Umbilical cord (tissue), 1 donor: ENCODE measurements at regions not wholly inside any gene's neighbourhood (a gene's known extent, or its start where the extent isn't known, plus 50 kb on each side); places are given as distances from the start of the nearest gene placed in this dataset.
"Not testable (repeated sequence)": the region's sequence is repeated elsewhere in the genome, so short reads cannot be mapped to it uniquely, and the experiment has no call there.

Experiments used
- DNase-seq: peaks from one replicate; pipeline ENCODE4 v3.0.0-alpha.2; 2015; ENCODE audit warnings: low spot score

DNA sequence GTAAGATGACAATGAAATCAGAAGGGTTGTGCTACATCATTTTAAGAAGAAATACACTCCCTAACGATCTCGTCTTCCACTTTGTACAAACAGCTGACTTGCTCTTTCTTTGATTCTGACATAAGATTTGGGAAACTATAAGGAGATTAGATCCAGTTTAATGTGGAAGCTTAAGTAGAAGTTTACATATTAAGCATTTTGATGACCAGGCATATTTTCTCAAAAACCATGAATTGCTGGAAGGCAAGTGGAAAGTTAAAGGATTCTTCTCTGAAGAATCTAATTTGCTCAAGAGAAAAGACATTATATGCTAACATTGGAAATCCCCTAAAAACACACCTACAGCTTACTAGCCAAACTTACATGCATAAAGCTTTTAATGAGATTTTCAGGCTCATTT, 531.9 kb upstream of the PTPRD start:
- no peak for DNase-seq

DNA sequence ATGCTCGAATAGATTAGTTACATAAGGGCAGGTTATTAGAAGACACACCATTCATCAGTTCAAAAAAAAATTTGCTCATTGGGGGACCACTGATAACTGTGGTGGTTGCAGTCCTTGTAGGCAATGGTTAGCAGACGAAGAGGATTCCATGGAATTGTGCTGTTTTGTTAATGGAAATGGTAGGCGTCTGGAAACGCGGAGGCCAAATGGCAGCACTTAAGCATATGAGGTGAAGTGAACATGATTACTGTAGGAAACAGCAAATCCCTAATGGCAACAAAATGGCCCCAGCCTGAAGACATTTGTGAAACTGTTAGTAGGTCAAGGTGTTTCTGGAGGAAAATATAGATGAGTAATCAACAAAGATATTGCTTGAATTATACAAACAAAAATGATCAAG, 535.4 kb upstream of the PTPRD start:
- DNase-seq = no peak

DNA sequence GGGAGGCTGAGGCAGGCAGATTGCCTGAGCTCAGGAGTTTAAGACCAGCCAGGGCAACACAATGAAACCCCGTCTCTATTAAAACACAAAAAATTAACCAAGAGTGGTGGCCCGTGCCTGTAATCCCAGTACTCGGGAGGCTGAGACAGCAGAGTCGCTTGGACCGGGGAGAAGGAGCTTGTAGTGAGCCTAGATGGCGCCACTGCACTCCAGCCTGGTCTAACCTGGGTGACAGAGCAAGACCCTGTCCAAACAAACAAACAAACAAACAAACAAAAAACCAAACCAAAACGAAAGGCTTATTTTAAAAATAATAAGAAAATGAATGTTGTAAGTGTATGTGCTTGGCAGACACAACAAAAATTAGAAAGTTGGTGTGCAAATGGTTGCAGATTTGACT, 536.3 kb upstream of the PTPRD start:
- DNase-seq = no peak

DNA sequence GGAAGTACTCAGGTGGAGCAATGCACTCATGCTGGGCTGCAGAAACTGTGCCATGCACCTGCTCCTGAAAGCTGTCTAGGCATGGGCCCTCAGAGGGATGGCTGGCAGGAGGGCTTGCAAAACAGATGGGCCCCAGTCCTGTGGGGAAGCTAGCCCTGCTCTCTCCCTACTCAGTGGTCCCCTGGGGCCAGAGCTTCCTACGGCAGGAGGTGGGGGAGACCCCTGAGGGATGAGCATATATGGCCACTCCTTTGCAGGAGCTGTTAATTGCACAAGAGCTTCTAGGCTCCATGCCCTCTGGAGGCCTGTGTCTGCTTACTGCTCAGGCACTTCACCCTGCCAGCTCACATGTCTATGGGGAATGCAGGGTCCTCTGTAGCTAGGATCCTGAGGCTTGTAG, 545.3 kb upstream of the PTPRD start:
- DNase-seq = no peak

DNA sequence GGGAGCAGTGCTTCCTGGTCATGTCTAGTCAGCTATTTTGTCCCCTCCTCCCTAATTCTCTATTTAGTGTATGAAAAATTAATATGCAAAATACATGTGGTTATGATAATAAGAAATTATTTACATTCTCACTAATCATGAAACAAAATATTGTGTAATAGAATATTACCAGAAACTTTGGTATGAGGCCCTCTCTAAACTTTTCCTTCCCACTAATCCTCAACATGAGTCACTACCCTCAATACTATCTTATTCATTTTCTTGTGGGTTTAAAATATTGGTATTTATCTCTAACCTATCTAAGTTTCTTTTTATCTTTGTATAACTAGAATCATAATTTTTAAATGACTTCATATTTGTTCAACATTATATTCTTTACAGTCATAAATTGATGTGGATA, 545.9 kb upstream of the PTPRD start:
- peak; percentile 21 for DNase-seq

DNA sequence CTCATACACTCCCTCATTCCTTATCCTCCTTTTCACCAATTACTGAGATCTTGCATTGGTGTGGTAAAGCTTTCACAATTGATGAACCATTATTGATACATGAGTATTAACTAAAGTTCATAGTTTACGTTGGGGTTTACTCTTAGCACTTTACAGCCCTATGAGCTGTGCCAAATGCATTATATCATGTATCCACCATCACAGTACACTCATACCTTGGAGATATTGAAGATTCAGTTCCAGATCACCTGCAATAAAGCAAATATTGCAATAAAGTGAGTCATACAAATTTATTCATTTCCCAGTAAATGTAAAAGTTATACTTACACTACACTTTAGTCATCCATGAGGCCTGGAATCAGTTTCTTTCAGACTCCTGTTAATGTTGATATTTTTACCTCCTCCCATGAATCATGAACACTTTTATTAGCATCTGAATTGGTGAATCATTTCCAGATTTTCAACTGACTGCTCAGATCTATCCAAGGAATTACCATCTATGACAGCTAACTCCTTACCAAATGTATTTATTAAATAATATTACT, 546.6 kb upstream of the PTPRD start:
- DNase-seq = no peak

DNA sequence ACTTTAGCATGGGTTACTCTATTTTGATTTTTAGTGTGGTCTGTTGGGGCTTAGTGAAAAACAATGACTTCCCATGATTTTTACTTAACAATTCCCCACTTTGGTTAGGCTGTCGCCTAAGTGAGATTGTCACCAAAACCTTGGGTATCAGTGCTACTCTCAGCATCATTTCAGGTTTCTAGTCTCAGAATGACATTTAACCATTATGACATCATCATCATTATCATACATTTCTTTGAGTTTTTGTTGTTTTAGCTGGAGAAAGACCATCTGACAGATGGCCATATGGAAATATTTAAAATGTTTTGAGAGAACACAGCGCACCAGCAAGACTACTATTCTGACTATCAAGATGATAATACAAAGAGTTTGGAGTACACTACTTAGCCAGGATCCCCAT, 551.0 kb upstream of the PTPRD start:
- no peak for DNase-seq

DNA sequence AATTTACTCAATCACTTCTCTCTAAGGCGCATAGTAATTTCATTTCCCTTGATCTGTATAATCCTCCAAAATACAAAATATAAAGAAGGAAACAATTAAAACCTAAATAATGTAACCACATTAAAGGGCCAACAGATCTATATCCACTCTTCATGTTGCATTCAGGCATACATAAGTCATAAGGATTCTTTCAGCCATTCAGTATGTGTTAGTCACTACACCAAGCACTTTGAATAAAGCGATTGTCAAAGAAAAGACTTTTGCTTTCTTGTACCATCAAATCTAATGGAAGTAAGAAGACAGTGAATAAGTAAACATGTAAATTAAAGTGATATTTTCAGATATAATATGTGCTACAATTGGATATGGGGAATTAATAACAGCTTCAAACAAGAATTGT, 569.2 kb upstream of the PTPRD start:
- no peak for DNase-seq

DNA sequence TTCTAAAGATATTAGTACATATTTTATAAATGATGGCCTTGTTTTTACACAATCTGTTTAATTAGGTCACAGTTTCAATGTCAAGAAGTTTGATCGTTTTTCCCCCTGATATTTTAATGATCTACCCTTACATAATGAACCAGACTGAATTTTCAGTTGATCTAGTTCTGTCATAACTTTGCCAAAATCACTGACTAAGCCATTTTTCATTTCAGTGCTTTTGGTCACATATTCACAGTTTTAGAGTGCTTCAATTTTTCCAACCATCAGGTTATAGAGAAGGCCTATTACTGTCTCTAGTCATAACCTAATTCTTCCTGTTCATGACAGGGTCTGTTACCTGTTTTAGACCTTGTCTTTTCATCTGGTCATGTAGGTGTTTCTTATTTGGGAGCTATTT, 577.9 kb upstream of the PTPRD start:
- DNase-seq = no peak

DNA sequence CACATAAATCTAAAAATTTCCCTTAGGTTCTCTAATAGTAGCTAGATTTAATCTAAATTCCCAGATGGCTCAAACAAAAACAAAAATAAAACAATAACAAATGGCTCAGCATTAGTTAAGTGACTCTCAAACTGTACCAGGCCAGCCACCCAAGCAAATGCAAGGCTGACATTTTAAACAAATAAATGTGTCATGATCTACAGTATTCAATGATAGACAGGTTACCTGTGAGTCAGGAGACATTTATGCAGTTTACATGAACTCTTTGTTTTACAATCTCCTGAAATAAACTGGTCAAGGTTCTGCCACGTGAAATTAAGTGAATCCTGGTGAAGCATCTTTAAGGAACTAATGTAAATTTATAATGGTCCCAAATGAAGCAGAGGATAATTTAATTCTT, 580.2 kb upstream of the PTPRD start:
- DNase-seq = no peak

DNA sequence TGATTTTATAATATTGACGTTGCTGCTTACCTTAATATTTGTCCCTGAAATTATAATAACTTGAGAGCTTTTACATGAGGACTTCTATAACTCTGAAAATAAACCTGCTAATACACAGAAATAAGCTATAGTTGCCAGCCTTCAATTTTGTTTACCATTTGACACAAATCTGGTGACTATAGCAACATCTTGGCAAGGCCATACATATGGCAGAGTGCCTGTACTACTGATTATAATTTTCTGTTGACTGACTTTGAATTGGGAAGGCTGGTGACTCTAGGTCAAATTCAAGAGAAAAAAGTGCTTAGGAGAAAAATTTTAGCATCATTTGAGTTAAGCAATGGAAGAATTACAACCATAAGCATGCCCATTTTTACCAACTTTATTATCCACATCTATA, 581.4 kb upstream of the PTPRD start:
- no peak for DNase-seq

DNA sequence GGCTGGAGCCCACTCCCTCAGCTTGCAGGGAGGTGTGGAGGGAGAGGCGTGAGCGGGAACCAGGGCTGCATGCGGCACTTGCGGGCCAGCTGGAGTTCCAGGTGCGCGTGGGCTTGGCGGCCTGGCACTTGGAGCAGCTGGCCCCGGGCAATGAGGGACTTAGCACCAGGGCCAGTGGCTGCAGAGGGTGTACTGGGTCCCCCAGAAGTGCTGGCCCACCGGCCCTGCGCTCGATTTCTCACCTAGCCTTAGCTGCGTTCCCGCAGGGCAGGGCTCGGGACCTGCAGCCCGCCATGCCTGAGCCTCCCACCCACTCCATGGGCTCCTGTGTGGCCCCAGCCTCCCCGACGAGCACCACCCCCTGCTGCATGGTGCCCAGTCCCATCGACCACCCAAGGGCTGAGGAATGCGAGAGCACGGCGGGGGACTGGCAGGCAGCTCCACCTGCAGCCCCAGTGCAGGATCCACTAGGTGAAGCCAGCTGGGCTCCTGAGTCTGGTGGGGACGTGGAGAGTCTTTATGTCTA, 584.1 kb upstream of the PTPRD start:
- not testable (repeated sequence) for DNase-seq

DNA sequence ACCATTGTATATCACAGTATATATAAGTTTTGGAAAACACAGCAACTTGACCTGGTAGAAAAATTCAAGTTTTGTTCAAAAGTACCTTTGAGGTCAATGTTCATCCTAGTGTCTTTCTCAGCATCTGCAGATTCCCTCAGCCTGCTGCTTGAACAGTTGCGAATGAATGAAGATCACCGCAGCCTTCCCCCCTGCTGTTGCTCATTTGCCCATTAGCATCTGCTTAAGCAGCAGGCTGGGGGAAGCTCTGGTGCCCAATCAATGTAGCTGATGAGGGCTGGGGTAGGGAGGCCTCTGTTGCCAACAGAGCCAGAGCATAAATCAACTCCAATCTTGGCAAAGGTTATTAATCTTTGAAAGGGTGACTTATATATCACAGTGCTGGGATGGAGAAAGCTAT, 586.5 kb upstream of the PTPRD start:
- no peak for DNase-seq

DNA sequence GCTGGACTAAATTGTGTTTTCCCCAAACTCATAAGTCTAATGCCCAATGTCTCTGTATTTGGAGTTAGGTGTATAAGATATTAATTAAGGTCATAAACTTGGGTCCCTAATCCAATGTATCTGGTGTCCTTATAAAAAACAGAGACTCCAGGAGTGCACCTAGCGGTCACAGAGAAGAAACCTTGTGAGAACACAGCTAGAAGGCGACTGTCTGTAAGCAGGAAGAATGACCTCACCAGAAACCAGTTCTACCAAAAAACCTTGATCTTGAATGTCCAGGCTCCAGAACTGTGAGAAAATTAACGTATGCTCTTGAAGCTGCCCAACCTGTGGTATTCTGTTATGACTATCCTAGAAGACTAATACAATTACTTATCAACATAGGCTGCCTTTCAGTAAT, 591.7 kb upstream of the PTPRD start:
- DNase-seq = no peak

DNA sequence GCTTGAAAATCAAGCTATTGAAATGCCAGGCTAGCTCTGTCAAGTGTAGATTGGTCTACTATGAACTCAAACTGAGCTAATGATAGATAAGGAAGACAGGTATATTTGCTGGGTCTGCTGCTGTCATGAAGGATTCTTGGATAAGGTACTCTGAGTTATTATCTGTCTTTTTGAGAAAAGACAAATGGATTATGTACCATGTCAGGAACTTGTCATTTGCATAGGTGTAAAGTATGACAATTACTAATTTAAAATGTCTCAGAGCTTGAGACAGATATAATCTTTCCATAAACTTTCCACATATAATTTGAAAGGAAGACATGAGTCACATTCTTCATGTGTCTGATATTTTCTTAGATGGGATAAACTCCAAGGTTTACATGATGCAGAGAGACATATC, 594.1 kb upstream of the PTPRD start:
- no peak for DNase-seq

DNA sequence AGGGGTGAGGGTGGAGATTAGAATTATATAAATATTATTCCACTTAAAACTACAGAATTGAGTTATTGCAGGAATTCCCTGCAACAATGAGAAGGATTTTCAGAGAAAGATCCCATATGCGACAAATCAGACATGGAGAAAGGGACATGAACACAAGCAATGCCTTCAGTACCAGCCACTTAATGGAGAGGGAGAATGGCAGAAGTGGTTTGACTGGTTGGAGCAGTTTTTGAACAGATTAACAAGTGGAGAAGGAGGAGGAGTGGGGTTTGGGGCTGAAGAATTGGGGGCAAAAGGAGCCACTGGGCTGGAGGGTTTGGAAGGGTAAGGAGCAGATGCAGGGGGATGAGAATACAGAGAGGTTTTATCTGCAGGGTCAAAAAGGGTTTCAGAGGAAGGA, 620.9 kb upstream of the PTPRD start:
- no peak for DNase-seq

DNA sequence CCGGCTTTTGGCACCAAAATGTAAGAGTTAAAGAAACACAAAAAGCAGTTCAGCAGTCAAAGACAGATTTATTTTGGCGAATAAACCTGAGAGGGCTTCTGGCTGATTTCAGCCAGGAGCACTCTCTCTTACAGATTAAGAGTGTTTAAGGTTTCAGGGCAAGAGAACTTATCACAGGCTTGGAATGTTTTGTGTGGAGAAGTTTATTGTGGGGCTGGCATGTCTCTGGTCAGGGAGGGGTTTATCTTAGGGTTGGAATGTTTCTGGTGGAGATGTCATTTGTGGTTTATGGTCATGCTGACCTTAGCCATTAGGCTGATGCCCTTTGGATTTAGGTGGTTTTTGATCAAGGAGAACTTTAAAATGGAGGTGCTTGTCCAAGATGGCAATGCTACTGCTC, 622.3 kb upstream of the PTPRD start:
- no peak for DNase-seq

DNA sequence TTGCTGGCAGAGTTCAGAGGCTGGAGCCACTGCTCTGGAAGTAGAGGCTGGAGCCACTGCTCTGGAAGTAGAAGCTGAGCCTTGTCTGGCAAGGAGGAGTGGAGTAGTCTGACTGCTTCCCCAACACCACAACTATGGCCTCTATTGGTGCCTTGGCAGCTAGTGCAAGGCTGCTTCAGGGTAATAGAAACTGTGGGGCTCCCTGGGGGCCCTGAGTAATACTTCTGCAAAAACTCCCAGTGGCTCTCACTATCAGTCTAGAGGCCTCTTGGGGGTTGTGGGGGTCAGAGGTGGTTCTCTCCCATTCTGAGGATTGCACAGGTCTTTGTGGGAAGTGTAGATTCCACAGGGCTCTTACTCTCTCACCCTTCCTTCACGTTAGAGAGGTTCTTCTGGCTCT, 629.0 kb upstream of the PTPRD start:
- no peak for DNase-seq

DNA sequence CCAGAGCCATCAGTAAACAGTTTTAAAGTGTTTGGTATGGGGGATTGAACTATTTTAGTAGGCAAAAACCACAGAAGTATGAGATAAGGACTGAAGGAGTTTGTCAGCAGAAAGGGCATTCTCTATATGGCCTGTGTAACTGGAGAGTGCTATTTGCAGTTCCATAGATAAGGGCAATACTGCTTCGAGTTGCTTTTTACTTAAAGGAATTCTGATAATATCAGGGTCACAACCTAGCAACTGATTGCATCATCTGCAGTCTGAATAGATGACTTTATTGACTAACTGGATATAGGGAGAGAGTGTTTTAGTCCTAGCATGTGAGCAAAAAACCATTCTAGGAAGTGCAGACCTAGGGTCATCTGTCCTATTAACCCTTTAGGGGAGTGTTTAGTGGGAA, 645.2 kb upstream of the PTPRD start:
- DNase-seq = peak; percentile 24

DNA sequence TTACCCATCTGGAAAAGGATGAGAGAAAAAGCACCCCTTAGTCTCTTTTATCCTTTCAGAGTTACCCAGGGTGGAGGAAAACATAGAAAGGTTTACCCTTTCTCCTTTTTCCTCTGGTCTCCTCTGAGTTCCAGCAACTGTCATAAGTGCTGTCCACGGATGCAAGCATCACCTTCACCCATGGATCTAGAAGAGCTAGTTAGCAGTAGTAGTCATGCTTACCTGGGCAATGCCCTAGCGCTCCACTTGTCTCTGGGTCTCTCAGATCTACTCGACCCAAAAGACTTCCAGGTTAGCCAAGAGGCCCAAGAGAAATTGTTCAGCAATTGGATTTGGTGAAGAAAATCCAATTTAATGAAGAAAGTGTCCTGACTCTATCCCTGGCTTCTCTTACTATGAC, 656.2 kb upstream of the PTPRD start:
- no peak for DNase-seq

DNA sequence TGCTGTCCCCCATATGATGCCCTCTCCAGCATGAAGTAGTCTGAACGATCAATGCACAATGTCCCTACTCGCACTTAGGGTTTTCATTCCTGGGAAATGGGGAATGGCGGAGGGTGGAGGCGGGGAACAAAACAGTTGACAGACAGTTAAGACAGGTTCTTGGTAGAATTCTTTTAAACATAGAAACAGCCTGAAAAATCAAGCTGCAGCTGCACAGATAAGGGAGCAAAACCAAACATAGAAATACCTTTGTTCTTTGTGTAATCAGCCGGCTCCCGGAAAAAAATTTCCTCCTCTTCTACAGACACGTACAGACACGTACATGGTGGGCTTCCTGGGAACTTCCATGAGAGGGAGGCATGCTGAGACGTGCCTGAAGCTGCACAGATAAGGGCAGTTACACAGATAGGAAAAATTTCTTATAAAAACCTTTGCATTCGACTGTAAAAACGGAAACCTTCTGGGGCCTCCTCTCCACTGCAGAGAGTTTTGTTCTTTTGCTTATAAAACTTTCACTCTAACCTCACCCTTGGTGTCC, 662.4 kb upstream of the PTPRD start:
- DNase-seq = no peak

DNA sequence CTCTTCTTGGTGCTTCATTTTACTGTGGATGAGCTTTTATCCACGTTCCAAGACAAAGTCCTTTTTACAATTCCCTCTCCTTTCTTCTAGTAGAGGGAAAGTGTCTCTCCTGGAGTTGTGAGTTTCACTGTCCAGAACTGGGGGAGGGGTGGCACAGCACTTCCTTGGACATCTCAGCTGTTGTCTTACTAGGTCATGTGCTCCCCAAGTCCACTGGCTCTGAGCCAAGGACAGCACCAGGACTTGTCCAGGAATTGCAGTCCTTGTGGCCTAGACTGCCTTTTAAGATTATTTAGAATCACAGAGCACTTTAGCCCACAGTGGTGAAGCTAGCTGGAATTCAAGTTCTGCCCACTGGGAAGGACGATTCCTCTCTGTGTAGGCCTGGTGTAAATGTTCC, 700.2 kb upstream of the PTPRD start:
- peak; percentile 13 for DNase-seq

DNA sequence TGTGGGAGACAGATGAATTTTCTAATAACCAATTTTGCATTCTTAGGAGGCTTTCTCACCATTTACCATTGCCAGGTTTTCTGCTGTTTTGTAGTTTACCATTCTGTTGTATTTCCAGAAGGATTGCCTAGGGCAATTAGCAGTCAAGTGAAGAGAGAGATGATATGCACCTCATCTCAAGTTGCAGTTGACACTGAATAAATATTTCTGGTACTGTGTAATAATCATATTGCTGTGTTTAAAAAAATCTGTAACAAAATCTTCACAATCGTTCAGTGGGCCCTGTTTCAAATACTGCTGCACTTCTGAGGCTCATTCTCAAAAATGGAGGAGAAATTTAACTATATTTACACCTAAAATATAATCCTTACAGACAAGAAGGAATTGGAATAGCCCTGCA, 706.1 kb upstream of the PTPRD start:
- no peak for DNase-seq

DNA sequence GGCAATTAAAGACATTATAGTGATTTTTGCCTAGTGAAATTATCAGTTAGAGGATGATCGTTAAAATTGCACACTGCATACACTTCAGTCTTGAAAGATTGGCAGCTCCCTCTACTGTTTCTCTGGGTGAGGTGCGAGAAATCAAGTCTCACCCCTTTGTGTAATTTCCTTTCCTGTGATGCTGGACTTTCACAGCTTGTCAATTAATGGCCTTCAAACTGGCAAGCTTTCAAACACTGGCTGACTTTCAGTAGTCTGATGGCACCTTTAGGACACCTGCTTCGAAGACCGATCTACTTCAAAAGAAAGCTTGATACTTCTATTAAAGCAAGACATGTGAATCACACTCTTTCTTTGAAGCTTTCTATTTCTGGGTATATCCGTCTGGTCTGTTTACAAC, 706.7 kb upstream of the PTPRD start:
- peak; percentile 55 for DNase-seq
